Activated CD8-positive, alpha-beta memory T cell treated with anti-CD3 and anti-CD28 coated beads, Interleukin-2, amount 50 U/mL, for 1 hour (primary cell): ENCODE measurements at regions not wholly inside any gene's neighbourhood (a gene's known extent, or its start where the extent isn't known, plus 50 kb on each side); places are given as distances from the start of the nearest gene placed in this dataset.
"Not testable (repeated sequence)": the region's sequence is repeated elsewhere in the genome, so short reads cannot be mapped to it uniquely, and the experiment has no call there.

Experiments used
- DNase-seq: peaks from one replicate; pipeline ENCODE4 v3.0.0-alpha.2; 2020; ENCODE audit errors: extremely low read depth

DNA sequence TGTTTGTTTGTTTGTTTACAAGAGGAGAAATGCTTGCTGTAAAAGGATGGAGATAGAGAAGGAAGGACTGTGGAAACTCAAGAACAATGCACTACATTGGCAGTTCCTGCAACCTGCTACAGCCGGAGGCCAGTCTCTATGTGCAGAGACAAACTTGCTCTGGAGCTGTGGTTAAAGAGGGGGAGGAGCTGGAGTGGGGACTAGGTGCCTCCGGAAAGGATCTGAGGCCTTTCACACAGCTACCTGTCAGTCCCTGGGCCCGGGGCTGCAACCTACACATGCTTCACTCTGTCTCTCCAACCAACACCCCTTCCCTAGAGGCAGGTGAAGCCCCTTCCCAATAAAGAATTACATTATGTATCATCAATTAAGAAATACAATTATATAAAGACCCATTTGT is 1234.0 kb upstream of the ZEB2 start:
- no peak for DNase-seq

- no peak for DNase-seq
Observed at GRCh38 chr2:145753041-145753608, 1233.2 kb upstream of the ZEB2 start.

GRCh38 chr2:145752091-145752806 is 1232.3 kb upstream of the ZEB2 start:
- no peak for DNase-seq

DNA sequence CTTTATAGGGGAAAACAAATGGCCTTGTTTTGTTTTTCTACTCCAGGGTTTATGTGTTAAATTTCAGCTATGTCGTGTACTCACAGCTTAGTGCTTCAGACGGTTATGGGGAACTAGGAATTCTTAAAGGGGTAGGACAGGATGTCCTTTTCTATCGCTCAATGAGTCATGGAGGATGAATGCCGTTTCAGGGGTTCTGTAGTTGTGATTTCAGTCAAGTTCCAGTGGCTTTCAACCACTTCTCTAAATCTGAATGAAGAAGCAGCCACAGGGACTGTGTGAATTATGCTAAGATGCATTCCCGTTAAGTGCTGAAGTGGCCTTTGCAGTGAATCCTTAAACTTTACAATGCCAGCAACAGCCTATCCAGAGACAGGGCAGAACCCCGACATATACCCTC is 1231.7 kb upstream of the ZEB2 start:
- no peak for DNase-seq

DNA sequence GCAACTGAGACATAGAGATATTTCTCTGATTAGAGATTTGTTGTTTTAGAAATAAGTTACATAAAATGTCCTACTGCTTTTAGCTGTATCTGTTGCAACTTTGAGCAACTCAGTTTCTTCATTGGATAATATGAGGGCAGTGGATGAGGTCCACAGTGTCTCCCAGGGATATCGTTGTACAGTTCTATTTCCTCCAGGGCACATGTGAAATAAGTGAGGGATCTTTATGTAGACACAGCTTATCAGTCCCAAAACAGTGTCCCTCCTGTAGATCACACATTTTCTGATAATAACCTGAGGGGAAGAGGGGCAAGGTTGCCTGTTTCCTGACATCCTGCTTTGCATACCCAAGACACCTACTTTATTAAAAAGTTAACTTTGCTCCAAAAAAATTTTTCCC is 1231.2 kb upstream of the ZEB2 start:
- no peak for DNase-seq

DNA sequence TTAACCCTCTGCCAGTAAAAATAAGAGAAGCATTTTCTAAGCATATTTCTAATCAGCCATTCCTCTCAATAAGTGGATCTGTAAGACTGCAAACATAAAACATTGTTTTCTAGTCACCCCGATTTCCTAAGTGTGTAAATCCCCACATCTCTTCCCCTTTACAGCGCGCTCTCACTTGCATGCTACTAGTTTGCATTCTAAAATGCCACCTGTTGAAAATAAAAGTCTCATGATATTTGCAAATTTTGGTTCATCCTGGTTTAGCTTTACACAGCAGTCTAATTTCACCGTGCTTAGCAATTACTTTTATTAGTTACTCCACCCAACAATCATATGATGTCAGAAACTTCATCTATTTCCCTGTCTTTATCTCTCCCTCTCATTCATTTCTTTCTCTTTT is 1230.7 kb upstream of the ZEB2 start:
- DNase-seq = no peak

DNA sequence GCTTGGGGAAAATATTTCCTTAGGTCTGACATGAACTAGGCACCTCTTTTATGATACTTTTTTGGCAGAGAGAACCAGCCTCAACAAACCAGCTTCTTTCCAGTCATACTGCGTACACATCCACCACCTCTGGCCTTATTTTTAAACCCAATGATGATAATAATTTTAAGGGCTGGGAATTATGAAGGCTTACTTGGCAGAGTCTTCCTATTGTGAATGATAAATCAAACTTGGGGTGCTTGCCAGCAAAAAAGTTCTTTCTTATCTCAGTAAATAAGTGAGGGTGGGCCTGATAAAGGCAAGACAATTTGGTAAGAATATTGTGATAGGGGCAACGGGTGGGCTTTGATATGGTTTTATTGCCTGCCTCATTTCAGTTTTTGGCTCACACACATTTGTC is 1230.2 kb upstream of the ZEB2 start:
- DNase-seq = no peak

DNA sequence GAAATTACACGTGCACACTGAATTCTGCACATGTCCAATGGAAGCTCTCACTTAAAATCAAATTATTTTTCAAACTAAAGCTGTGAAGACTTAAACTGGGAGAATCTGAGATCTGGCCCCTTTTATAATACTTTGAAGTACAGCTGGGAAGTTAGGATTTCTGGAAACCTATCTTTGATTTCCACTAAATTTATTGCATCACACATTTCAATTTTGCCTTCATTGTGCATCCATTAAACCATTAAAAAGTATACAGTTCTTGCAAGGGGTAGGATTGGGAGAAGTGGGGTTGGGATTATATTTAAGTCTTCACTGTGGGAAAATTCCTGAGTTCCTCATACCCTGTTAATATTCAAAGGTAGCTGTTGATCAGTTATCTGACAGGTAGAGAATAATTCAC is 1229.6 kb upstream of the ZEB2 start:
- no peak for DNase-seq

DNA sequence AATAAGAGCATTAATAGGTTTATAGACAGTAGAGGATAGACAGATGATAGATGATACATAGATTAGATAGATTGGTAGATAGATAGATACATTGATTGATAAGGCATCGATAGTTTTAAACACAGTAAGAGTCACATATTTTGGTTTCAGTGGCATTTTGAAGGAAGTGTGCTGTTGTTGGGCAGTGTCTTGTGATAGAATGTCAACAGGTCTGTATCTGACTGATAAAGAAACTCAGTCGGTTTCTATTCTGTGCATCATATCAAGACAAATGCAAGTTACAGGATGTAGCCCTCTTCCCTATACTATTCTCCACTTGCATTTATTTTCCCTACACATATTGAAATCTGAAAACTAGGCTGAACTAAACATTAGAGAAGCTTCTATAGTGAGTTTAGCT is 1229.0 kb upstream of the ZEB2 start:
- DNase-seq = no peak

DNA sequence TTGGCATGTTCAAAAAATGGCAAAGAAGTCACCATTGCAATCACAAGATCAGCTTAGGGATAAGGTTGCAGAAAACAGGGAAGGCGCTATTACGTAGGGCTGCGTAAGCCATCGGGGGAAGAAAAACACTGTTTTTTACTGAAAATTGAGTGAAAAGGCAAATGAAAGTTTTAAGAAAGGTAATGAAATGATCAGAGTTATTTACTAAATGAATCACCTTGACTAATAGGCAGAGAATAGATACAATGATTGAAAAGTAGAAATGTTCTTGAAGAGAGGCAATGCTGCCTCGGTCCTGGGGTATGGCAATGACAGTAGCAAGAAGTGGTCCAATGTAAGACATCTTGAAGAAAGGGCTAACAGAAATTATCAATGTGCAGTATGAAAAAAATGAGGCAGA is 1227.8 kb upstream of the ZEB2 start:
- no peak for DNase-seq

DNA sequence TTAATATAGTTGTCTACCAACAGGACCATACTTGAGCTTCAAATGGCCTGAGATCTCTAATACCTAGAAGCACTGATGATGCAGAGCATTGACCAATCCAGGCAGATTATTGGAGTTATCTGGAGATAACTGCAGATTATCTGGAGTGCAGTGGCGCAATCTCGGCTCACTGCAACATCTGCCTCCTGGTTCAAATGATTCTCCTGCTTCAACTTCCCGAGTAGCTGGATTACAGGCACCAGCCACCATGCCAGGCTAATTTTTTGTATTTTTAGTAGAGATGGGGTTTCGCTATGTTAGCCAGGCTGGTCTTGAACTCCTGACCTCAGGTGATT is 1225.4 kb upstream of the ZEB2 start:
- not testable (repeated sequence) for DNase-seq

- DNase-seq = no peak
Observed at GRCh38 chr2:145744541-145745386, 1224.8 kb upstream of the ZEB2 start.

GRCh38 chr2:145743011-145743410 is 1223.1 kb upstream of the ZEB2 start:
- no peak for DNase-seq

DNA sequence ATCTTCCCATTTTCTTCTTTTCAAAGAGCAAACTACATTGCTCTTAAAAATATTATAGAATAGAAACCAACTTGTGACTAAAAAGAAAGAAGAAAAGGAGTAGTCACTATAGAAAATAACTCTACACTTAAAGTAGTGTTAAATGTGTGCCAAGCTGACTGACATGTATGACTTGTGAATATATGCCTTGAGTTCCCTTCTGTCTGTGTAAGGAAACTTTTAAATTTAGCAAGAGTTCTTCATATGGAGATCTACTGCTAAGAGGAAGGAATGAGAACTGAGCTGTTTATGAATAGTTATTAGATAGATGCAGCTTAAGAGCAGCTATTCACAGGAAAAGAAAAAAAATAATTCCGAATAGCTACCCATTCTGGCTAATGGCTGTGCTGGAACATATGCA is 1221.7 kb upstream of the ZEB2 start:
- DNase-seq = no peak

DNA sequence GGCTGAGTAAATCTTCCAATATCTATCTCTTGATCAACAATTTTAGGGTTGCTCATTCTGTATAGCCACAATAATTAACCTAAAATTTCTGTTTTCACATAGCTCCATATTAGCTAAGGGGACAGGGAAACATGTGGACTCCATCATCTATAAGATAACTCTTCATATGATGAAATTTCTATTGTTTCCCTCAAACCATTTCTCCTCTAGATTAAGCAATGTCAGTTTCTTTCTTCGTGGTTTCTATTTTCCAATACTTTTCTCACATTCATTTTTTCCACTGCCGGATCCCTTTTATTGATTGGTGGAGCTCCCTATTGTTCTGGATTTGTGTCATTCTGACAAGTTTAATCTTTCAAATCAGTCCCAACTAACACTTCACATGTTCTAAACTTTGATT is 1221.3 kb upstream of the ZEB2 start:
- no peak for DNase-seq

GRCh38 chr2:145740302-145740701 is 1220.4 kb upstream of the ZEB2 start:
- no peak for DNase-seq

GRCh38 chr2:145739681-145740080 is 1219.8 kb upstream of the ZEB2 start:
- DNase-seq = no peak

- no peak for DNase-seq
Observed at GRCh38 chr2:145736871-145737270, 1217.0 kb upstream of the ZEB2 start.

- no peak for DNase-seq
Observed at GRCh38 chr2:145731467-145731866, 1211.5 kb upstream of the ZEB2 start.

- no peak for DNase-seq
Observed at GRCh38 chr2:145729993-145730770, 1210.3 kb upstream of the ZEB2 start.

DNA sequence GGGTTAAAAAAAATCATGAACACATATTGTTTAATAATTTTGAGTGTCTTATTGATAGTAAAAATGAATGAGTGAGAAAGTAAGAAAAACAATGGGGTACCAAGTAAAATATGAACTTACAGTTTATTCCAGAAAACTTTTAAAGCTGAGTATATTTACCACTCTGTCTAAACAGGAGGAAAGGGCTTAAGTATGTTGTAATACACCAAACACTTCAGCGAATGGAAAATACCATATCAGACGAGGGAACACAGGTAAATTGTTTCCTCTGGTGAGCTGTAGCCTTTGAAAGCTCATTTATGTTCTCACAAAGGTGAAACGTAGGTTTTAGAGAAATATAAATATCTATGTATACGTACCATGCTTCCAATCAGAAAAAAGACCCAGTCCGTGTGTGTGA is 1209.6 kb upstream of the ZEB2 start:
- no peak for DNase-seq

GRCh38 chr2:145728511-145728910 is 1208.6 kb upstream of the ZEB2 start:
- DNase-seq = no peak
